Liver (tissue), 3 donors: ENCODE measurements at regions not wholly inside any gene's neighbourhood (a gene's known extent, or its start where the extent isn't known, plus 50 kb on each side); places are given as distances from the start of the nearest gene placed in this dataset.

Source experiments
- ATF3 ChIP-seq: IDR thresholded peaks from 2 replicates; pipeline ENCODE4 v1.6.1; 2016; ENCODE audit warnings: antibody characterized with exemption
- EGR1 ChIP-seq, 2 donors: IDR thresholded peaks; 2 replicates each; pipeline ENCODE4 v1.6.1; 2016 to 2018; ENCODE audit warnings: antibody characterized with exemption in 2 of 2, low read depth in 2 of 2
- FOXA1 ChIP-seq: IDR thresholded peaks from 2 replicates; pipeline ENCODE4 v1.6.1; 2016; ENCODE audit warnings: antibody characterized with exemption
- TF ChIP-seq, protein P1 (sequence below): fragments of 150-350 bp; IDR thresholded peaks from 2 replicates; pipeline ENCODE4 v1.5.1; 2017; ENCODE audit warnings: improper control_type of control experiment, low read depth, low read length; ENCODE audit not compliant: missing input control
- donor health status: healthy.
- donor health status: healthy.

- no peak for TF ChIP-seq FOXA1
- TF ChIP-seq, protein P1, sequence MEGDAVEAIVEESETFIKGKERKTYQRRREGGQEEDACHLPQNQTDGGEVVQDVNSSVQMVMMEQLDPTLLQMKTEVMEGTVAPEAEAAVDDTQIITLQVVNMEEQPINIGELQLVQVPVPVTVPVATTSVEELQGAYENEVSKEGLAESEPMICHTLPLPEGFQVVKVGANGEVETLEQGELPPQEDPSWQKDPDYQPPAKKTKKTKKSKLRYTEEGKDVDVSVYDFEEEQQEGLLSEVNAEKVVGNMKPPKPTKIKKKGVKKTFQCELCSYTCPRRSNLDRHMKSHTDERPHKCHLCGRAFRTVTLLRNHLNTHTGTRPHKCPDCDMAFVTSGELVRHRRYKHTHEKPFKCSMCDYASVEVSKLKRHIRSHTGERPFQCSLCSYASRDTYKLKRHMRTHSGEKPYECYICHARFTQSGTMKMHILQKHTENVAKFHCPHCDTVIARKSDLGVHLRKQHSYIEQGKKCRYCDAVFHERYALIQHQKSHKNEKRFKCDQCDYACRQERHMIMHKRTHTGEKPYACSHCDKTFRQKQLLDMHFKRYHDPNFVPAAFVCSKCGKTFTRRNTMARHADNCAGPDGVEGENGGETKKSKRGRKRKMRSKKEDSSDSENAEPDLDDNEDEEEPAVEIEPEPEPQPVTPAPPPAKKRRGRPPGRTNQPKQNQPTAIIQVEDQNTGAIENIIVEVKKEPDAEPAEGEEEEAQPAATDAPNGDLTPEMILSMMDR: no peak
- no peak for TF ChIP-seq EGR1 (IDR thresholded peaks at IDR 0.05; ENCODE audit: low read depth in 2 of 2)
- TF ChIP-seq ATF3: no peak
These were observed 130.1 kb upstream of the PRR20G start for GRCh38 chr3:127417709-127418559.
